CD14-positive monocyte (primary cell): ENCODE measurements at regions not wholly inside any gene's neighbourhood (a gene's known extent, or its start where the extent isn't known, plus 50 kb on each side); places are given as distances from the start of the nearest gene placed in this dataset.

ENCODE experiments used
- DNase-seq, 3 donors: peaks; one replicate each; pipeline ENCODE4 v3.0.0-alpha.2; 2011 to 2022
- H2AFZ ChIP-seq: 2 replicates; pipeline ENCODE4 v1.6.0; 2012; ENCODE audit warnings: mild to moderate bottlenecking, low read depth, low read length, inconsistent platforms; ENCODE audit not compliant: insufficient read depth, poor library complexity, severe bottlenecking
- H3K27ac ChIP-seq, 2 donors: 1 replicate in 1 of 2; 2 replicates in 1 of 2; pipeline ENCODE4 v1.5.1; 2012 to 2013; ENCODE audit warnings: low read length in 2 of 2, control low read depth in 1 of 2, inconsistent platforms in 1 of 2, low read depth in 1 of 2, mild to moderate bottlenecking in 1 of 2
- H3K27me3 ChIP-seq, 2 donors: one replicate each; pipeline versions ENCODE4 v1.6.0 to v1.6.1; 2011 to 2013; ENCODE audit warnings: low read length in 2 of 2; ENCODE audit not compliant: control insufficient read depth in 2 of 2, insufficient read depth in 2 of 2
- H3K36me3 ChIP-seq, 2 donors: replicated peaks in 1 of 2; 1 replicate in 1 of 2; 2 replicates in 1 of 2; pipeline versions ENCODE4 v1.5.1 to v1.6.1; 2012 to 2013; ENCODE audit warnings: low read length in 2 of 2, control low read depth in 1 of 2, inconsistent platforms in 1 of 2, mild to moderate bottlenecking in 1 of 2; ENCODE audit not compliant: insufficient read depth in 2 of 2, control insufficient read depth in 1 of 2
- H3K4me1 ChIP-seq, 2 donors: 1 replicate in 1 of 2; 2 replicates in 1 of 2; pipeline versions ENCODE4 v1.5.1 to v1.6.1; 2012 to 2013; ENCODE audit warnings: low read length in 2 of 2, control low read depth in 1 of 2, inconsistent platforms in 1 of 2, mild to moderate bottlenecking in 1 of 2, moderate library complexity in 1 of 2; ENCODE audit not compliant: insufficient read depth in 2 of 2, control insufficient read depth in 1 of 2
- H3K4me2 ChIP-seq: replicated peaks from 2 replicates; pipeline ENCODE3; 2012; ENCODE audit warnings: low read length, moderate library complexity, mild to moderate bottlenecking; ENCODE audit not compliant: poor library complexity, severe bottlenecking; ENCODE audit errors: extremely low read depth
- H3K4me3 ChIP-seq, 3 experiments: fragments of 200-600 bp in 1 of 3; sonication (generic) in 1 of 3; replicated peaks in 1 of 3; 1 replicate in 2 of 3; 2 replicates in 1 of 3; pipeline ENCODE4 v1.5.1; 2011 to 2013; ENCODE audit warnings: low read length in 3 of 3, mild to moderate bottlenecking in 3 of 3, control low read depth in 2 of 3, low read depth in 2 of 3, inconsistent platforms in 1 of 3, moderate library complexity in 1 of 3
- H3K79me2 ChIP-seq: 2 replicates; pipeline ENCODE4 v1.6.0; 2012; ENCODE audit warnings: mild to moderate bottlenecking, control low read depth, inconsistent platforms, low read length, moderate library complexity; ENCODE audit not compliant: insufficient read depth
- H3K9ac ChIP-seq: 2 replicates; pipeline ENCODE4 v1.6.0; 2017; ENCODE audit warnings: low read length, mild to moderate bottlenecking; ENCODE audit not compliant: insufficient read depth, poor library complexity, severe bottlenecking
- H3K9me3 ChIP-seq, 2 donors: replicated peaks in 1 of 2; 1 replicate in 1 of 2; 2 replicates in 1 of 2; pipeline versions ENCODE4 v1.5.1 to v1.6.1; 2012 to 2013; ENCODE audit warnings: low read length in 2 of 2, control low read depth in 1 of 2; ENCODE audit not compliant: control insufficient read depth in 1 of 2, insufficient read depth in 1 of 2
- H4K20me1 ChIP-seq: 2 replicates; pipeline ENCODE4 v1.6.0; 2012; ENCODE audit warnings: mild to moderate bottlenecking, low read length, control low read depth, moderate library complexity; ENCODE audit not compliant: insufficient read depth
- H3K27ac Mint-ChIP-seq, 7 donors: one replicate each; pipeline ENCODE4 v1.8.0; 2020; ENCODE audit warnings: mild to moderate bottlenecking in 7 of 7, mixed read lengths in 7 of 7, moderate library complexity in 6 of 7, inconsistent platforms in 2 of 7
- H3K27me3 Mint-ChIP-seq, 3 donors: one replicate each; pipeline ENCODE4 v1.8.0; 2021 to 2022; ENCODE audit warnings: low read depth in 3 of 3, mild to moderate bottlenecking in 3 of 3, mixed read lengths in 3 of 3, moderate library complexity in 3 of 3, inconsistent platforms in 1 of 3
- H3K36me3 Mint-ChIP-seq, 2 donors: one replicate each; pipeline ENCODE4 v1.8.0; 2020; ENCODE audit warnings: mixed read lengths in 2 of 2, inconsistent platforms in 1 of 2, mild to moderate bottlenecking in 1 of 2
- H3K4me1 Mint-ChIP-seq: one replicate; pipeline ENCODE4 v1.8.0; 2020; ENCODE audit warnings: mild to moderate bottlenecking, mixed read lengths
- H3K4me3 Mint-ChIP-seq, 2 donors: one replicate each; pipeline ENCODE4 v1.8.0; 2020; ENCODE audit warnings: mild to moderate bottlenecking in 2 of 2, mixed read lengths in 2 of 2, moderate library complexity in 1 of 2
- H3K9me3 Mint-ChIP-seq, 7 donors: one replicate each; pipeline ENCODE4 v1.8.0; 2020 to 2022; ENCODE audit warnings: mixed read lengths in 7 of 7, mild to moderate bottlenecking in 6 of 7, moderate library complexity in 6 of 7, inconsistent platforms in 2 of 7
- CTCF ChIP-seq: fragments of 200-600 bp; IDR thresholded peaks from one replicate; pipeline ENCODE4 v1.8.0; 2022; ENCODE audit warnings: antibody characterized with exemption, mild to moderate bottlenecking
- WGBS: methylation state at CpG from one replicate; pipeline ENCODE4 v1.1.5; 2013; ENCODE audit warnings: missing lambda C conversion rate; ENCODE audit not compliant: insufficient coverage; 5-methylcytosine and 5-hydroxymethylcytosine counted together
- intact Hi-C, 2 donors: fragments of 100-400 bp; cut with micrococcal nuclease; formaldehyde crosslinking; loops; one replicate each; pipeline versions ENCODE4 v1.15.0 to v1.15.1; 2023

DNA sequence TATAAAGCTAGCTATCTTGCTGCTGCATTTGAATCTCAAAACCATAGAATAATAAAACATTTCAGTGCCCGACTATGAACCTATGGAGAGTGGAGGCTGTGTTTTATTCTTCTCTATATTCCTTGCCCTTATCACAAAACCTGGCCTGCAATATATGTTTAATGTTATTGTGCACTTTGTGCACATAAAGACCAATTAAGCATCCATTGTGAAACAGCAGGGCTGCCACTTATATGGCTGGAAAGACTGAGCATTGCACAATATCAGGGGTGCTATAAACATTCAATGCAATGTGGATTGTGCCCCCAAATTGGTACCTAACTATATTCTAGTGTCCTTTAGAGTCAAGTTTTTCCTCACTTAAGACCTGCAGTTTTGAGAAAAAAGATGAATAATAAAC, 83.2 kb downstream of the RDH14 start:
- Mint-ChIP-seq H3K4me1 (no peaks in the 10 kb centered on the region), H3K9me3 (peaks cover 0 to 3% (median 0%) of the 10 kb centered on the region in 7 donors), H3K27me3 (peaks cover 0 to 4% (median 0%) of the 10 kb centered on the region in 3 donors), H3K27ac (no peak overlapping the region), H3K4me3 (no peak overlapping the region), H3K36me3 (no peaks in the 10 kb centered on the region)
- Histone ChIP-seq H4K20me1 (no peaks in the 10 kb centered on the region), H3K4me1 (no peaks in the 10 kb centered on the region), H3K4me2 (no peak overlapping the region), H3K9ac (no peak overlapping the region), H3K36me3 (no peaks in the 10 kb centered on the region), H3K79me2 (no peaks in the 10 kb centered on the region), H2AFZ (no peak overlapping the region), H3K27me3 (no peaks in the 10 kb centered on the region), H3K27ac (no peak overlapping the region), H3K9me3 (no peaks in the 10 kb centered on the region), H3K4me3 (no peak overlapping the region)
- TF ChIP-seq CTCF = no peak
- intact Hi-C loops = no loop called here
- DNase-seq = no peak
- no CpG with 5 or more reads among the region's 1 CpG for WGBS

GRCh38 chr2:18476484-18476883, 84.0 kb downstream of the RDH14 start:
- no peaks in the 10 kb centered on the region for H3K9me3 Mint-ChIP-seq
- no peaks in the 10 kb centered on the region for H3K4me1 Mint-ChIP-seq
- Histone ChIP-seq H3K4me2 (no peak overlapping the region), H4K20me1 (no peaks in the 10 kb centered on the region), H3K4me1 (no peaks in the 10 kb centered on the region), H3K79me2 (no peaks in the 10 kb centered on the region), H3K4me3 (no peak overlapping the region), H2AFZ (no peak overlapping the region), H3K9me3 (no peaks in the 10 kb centered on the region), H3K27me3 (no peaks in the 10 kb centered on the region), H3K27ac (no peak overlapping the region), H3K9ac (no peak overlapping the region), H3K36me3 (no peaks in the 10 kb centered on the region)
- intact Hi-C loops = no loop called here
- 100% methylated on average over 1 of the region's 3 CpGs for WGBS
- peaks cover 0 to 4% (median 0%) of the 10 kb centered on the region in 3 donors for H3K27me3 Mint-ChIP-seq
- no peak overlapping the region for H3K27ac Mint-ChIP-seq
- no peak for DNase-seq
- TF ChIP-seq CTCF = no peak
- no peaks in the 10 kb centered on the region for H3K36me3 Mint-ChIP-seq
- H3K4me3 Mint-ChIP-seq = no peak overlapping the region
